NCI-H1436 (cell line): ENCODE measurements at regions not wholly inside any gene's neighbourhood (a gene's known extent, or its start where the extent isn't known, plus 50 kb on each side); places are given as distances from the start of the nearest gene placed in this dataset.

Experiments
- DNase-seq: peaks from one replicate; lab custom pipeline; 2025; lab: John Stamatoyannopoulos, UW

- DNase-seq = no peak
These were observed 1089.7 kb downstream of the EFNB2 start for GRCh38 chr13:105445796-105446195.

DNA sequence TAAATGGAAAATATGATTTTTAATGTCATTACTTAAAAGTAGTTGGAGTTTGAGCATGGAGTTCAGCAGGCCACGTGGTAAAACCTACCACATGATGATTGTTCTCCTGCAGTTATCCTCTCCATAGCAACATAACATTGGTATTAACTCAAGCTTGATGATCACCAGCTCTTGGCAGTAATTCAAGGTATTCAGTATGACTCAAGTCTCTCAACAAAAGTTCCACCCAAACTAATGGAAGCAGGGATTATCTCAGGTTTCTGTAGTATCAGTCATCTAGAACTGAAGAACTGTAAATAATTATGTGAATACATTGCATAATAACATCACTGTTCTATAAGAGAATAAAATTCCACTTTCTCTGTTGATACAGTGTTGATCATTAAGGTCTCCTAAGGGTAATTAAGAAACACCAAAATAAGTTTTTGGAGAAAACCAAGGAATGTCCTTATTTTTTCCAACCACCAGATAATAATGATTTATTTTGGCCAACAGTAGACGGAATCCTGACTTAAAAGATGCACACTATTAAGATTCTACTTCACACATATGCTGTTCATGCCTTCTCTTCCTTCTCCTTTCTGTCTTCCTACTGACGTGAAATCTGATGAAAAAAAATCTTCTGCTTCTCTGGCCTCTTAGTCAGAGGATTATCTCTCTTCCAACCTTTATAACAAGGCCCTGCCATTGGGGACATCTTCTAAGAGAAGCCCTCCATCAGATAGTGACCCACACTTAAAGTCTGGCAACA lies 1092.3 kb downstream of the EFNB2 start:
- DNase-seq = peak; percentile 32

DNA sequence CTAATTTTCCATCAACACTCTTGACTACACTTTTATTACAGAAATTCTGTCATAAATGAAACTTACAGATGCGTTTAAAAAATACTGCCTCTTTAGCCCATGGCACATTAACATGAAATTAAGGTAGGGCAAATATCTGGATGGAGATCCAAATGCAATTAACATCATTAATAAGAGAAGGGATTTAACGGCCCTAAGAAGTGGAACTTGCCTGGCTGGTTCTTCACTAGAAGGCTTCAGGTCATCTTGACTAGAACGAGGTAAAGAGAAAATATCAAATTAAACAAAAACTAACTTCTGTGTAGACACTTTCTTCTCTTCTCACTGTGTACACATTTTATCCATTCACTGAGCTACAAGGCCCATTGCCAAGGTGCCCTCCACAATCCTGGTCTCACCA lies 1093.4 kb downstream of the EFNB2 start:
- DNase-seq = no peak

DNA sequence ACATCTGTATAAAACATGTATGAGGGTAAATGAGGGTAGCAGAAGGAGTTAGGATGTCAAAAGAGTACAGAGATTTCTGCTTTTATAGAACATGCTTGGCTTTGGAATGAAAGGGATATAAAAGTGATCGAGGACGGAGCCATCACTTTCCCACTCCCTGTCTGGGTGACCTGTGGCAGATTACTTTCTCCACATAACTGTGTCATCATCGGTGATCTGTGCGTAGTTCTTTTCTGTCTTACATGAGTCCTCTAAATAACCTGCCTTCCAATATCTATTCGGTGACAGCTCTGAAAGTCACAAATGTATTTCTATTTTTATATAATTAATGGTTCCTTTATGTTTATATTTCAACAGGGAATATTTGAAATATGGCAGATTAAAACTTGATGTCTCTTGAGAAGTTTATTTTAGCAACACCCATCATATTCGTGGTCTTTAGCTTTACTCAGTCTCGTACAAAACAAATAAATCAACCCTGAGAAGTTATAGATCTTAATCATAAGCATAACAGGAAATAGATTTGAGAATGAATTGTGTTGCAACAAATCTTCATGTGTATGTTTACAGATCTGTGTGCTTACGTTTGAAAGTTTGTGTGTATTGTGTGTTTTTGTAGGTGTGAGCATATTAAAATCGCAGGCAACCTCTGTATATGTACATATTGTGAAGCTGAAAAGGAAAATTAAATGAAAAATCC lies 1094.3 kb downstream of the EFNB2 start:
- DNase-seq = no peak

- no peak for DNase-seq
These were observed 1098.5 kb downstream of the EFNB2 start for GRCh38 chr13:105436943-105437342.

DNA sequence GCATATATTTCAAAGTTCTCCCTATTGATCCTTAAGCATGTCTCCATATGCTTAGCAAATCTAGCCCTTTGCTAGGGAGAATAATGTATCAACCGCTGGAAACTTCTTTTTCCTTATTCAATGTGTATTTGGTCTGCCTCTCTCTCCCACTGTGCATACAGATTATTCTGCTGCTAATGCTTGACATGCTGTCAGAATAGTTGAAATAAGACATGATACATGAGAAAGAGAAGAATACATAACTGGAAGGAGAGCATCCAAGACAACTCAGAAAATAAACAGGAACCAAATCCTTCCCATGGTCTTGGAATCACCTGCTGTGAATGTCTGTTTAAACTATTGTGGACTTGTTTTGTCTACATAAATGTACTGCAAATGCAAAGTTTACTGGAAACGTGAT lies 1103.0 kb downstream of the EFNB2 start:
- DNase-seq = no peak

DNA sequence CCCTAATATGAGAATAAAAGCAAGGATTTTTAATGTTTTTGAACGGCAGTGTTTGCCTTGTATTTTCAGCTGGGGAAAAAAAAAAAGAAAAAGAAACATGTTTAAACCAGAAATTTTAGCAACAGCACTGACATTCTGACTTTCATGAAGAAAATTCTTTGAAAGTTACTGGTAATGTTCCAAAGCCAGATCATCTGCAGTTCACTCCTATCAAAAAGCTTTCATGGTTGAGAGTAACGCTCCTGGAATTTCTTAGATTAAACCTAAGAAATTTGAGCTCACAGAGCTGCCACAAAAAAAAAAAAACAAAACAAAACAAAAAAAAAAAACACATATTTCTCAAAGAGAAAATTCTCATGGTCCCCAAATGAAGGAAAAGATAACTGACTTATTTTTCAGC lies 1106.7 kb downstream of the EFNB2 start:
- no peak for DNase-seq

DNA sequence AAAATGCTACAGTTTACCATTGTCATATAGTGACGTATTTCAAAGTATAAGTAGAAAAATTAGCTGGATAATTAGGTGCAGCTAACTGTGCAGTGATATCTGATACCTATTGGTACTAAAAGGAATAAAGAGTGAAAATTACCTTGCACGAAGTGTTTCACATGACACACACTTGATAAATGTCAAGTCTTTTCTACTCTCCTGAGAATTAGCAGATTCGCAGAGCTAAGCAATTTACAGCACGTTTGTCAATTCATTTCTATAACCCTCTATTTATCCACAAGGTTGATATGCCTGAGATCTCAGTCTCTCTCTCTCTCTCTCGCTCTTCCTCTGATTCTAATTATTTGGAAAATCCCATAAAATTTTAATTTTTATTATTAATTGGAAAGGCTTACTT lies 1109.0 kb downstream of the EFNB2 start:
- DNase-seq = peak; percentile 76

GRCh38 chr13:105414639-105415038 lies 1120.8 kb downstream of the EFNB2 start:
- no peak for DNase-seq

GRCh38 chr13:105412171-105412570 lies 1123.3 kb downstream of the EFNB2 start:
- no peak for DNase-seq

DNA sequence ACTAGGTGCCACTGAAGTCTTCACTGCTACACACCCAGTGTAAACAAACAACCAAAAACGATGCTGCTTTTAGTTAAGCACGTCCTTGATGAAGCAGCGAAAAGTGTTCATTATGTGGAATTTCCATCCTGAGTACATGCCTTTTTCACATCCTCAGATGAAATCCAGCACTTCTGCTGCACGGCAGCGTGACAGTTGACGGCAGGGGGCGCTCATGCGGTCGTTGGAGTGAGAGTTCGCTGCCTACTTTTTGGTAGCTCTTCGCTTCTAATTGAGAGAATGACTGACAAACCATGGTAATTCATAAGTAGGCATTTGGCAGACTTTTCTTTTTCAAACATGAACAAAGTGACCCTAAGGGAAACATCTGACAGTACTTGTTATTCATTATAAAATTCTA lies 1124.9 kb downstream of the EFNB2 start:
- no peak for DNase-seq

- DNase-seq = no peak
These were observed 1128.9 kb downstream of the EFNB2 start for GRCh38 chr13:105406551-105406950.

- no peak for DNase-seq
These were observed 1132.4 kb downstream of the EFNB2 start for GRCh38 chr13:105403086-105403485.

- DNase-seq = no peak
These were observed 1140.4 kb downstream of the EFNB2 start for GRCh38 chr13:105395041-105395440.

- DNase-seq = no peak
These were observed 1146.1 kb downstream of the EFNB2 start for GRCh38 chr13:105389373-105389772.

GRCh38 chr13:105377452-105377851 lies 1158.0 kb downstream of the EFNB2 start:
- no peak for DNase-seq

DNA sequence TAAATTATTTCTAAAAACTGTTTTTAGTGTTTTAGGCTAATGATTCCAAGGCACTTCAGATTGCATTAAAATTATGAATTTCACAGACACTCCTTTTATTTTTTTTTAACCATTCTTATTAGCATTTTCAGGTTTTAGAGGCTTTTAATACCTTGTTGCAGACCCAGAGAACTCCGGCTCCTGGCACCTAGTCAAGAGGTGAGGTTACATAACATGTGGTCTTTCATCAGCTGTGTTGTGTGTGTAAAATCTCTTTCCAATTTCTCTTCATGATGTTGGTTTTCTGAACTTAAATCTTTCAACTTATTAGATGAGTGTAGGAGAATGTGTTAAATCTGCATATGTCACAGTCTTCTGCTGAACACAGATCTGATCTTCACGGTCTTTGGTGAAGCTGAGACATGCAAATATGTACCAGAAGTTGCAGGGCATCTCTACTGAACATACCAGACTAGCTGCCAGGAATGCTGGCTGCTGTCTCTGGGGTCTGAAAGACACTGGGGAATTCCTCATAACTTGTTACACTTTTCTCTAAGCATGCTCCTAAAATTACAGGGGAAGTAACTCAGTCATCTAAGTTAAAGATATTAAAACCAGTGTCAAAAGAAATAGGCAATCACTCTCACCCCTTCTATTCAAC lies 1165.3 kb downstream of the EFNB2 start:
- DNase-seq = no peak

DNA sequence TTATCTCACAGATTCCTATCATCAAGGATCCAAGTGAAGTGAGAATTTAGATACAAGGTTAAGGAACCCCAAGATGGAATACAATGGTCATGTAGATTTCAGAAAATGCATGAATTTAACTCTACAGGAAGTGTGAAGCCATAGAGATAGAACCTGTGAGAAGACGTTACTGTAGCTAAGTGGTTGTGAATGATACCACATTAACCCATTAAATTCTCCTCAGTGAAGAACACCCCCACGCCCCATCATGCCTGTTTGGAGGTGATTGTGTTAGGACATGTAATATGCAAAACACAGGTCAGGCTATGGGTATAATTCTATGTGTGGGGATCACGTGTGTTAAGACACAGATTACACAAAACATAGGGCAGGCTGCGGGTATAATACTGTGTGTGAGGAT lies 1166.7 kb downstream of the EFNB2 start:
- DNase-seq = no peak

DNA sequence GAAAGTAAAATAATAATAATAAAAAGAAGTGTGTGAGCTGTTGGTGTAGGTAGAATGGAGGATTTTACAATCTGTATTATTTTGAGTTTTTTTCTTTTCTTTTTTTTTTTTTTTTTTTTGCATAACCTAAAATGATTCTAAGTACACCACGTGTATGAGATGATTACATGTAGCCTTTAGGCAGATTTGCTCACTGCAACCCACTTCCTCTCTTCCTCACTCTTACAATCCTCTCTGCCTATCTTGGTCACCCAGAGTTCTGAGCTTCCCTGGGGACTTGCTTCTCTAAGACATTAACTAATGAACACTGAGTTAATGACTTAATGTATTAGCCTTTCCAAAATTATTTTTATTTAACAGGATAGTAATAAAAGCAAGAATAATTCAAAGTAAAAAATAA lies 1169.6 kb downstream of the EFNB2 start:
- DNase-seq = no peak

- DNase-seq = no peak
These were observed 1170.4 kb downstream of the EFNB2 start for GRCh38 chr13:105365021-105365550.

DNA sequence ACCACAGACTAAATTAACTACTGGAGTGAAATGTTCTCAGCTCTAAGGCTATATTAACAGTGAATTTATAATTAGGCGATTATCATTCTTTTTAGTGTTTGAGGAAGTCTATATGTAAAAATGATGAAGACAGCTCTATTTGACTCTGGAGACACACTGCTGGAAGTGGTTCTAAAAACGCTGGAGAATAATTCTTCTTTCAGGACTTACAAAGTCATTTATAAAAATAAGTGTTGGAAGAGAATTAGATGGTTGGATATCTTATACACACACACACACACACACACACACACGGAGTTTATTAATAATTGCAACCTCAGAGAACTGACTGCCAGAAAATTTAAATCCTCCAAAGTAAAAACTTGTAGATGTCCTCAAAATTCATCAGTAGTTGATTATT lies 1171.3 kb downstream of the EFNB2 start:
- no peak for DNase-seq

DNA sequence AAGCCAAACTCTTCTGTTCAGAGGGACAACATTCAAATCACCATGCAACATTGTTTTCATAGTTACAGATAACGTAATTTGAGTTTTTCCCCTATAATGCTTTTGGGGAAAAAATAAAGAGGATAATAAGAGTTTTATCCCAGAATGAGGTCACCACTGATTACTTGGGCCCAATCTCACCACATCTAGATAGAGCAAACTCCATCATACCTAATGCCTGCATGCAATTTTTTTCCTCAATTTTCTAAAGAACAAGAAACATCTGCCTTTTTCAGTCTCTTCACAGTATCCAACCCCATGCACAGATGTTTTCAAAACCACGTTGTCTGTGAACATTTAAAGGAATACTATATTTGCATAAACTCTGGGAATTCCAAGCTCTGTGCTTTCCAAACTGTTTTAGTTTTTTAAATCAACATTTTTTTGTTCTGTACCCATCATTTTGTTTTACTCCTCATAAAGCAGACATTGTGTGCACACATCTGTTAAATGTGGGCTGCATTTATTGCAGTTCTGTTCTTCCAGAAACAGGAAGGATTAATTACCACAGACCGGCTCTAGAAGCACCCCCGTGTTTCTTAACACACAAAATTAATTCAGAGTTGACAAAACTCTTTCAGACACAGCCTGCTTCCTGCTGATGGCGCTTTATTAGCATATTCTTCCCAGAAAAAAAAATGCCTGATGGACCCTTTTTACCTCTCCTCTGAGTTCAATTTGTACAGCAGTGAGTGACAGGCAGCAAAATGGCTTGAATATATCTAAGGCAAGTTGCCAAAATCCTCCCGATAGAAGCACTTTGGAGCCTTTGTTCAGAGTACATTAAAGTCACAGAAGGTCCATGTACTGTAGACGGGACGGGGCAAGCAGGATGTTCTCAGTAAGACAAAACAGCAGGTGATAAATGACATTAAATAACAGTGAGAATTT lies 1171.9 kb downstream of the EFNB2 start:
- peak; percentile 61 for DNase-seq
